ENCODE measurements at regions not wholly inside any gene's neighbourhood (a gene's known extent, or its start where the extent isn't known, plus 50 kb on each side); places are given as distances from the start of the nearest gene placed in this dataset.

- DNase-seq, result no peak
Observed at GRCh38 chr2:120481446-120482194, 135.7 kb downstream of the INHBB start.

- no peak for DNase-seq
Observed at GRCh38 chr2:120482334-120482733, 136.4 kb downstream of the INHBB start.

GRCh38 chr2:120483355-120483754, 137.4 kb downstream of the INHBB start:
- no peak for DNase-seq

- DNase-seq, result no peak
Observed at GRCh38 chr2:120485096-120485495, 139.2 kb downstream of the INHBB start.

GRCh38 chr2:120486441-120486840, 140.5 kb downstream of the INHBB start:
- no peak for DNase-seq

- DNase-seq, result no peak
Observed at GRCh38 chr2:120486946-120487345, 141.0 kb downstream of the INHBB start.

GRCh38 chr2:120488531-120488930, 142.6 kb downstream of the INHBB start:
- DNase-seq, result no peak

- no peak for DNase-seq
Observed at GRCh38 chr2:120489023-120489422, 143.1 kb downstream of the INHBB start.

GRCh38 chr2:120490091-120490798, 144.3 kb downstream of the INHBB start:
- no peak for DNase-seq

GRCh38 chr2:120491111-120491625, 145.2 kb downstream of the INHBB start:
- DNase-seq, result no peak

GRCh38 chr2:120493231-120493630, 147.3 kb downstream of the INHBB start:
- no peak for DNase-seq

- no peak for DNase-seq
Observed at GRCh38 chr2:120494446-120494845, 148.5 kb downstream of the INHBB start.

GRCh38 chr2:120495586-120495985, 149.7 kb downstream of the INHBB start:
- no peak for DNase-seq

- DNase-seq, result no peak
Observed at GRCh38 chr2:120496235-120496634, 150.3 kb downstream of the INHBB start.

GRCh38 chr2:120496759-120497158, 150.8 kb downstream of the INHBB start:
- DNase-seq, result no peak

- no peak for DNase-seq
Observed at GRCh38 chr2:120497261-120497977, 151.5 kb downstream of the INHBB start.

GRCh38 chr2:120498121-120498520, 152.2 kb downstream of the INHBB start:
- no peak for DNase-seq

GRCh38 chr2:120498576-120499394, 152.8 kb downstream of the INHBB start:
- no peak for DNase-seq

GRCh38 chr2:120499784-120500495, 154.0 kb downstream of the INHBB start:
- DNase-seq, result no peak

- no peak for DNase-seq
Observed at GRCh38 chr2:120501591-120501990, 155.7 kb downstream of the INHBB start.

GRCh38 chr2:120502357-120502756, 156.4 kb downstream of the INHBB start:
- DNase-seq, result no peak

- DNase-seq, result no peak
Observed at GRCh38 chr2:120502761-120503160, 156.8 kb downstream of the INHBB start.
